Right kidney (tissue), 1 donor: ENCODE measurements at regions not wholly inside any gene's neighbourhood (a gene's known extent, or its start where the extent isn't known, plus 50 kb on each side); places are given as distances from the start of the nearest gene placed in this dataset.

Experiments
- DNase-seq: peaks from one replicate; pipeline ENCODE4 v3.0.0-alpha.2; 2016

GRCh38 chr2:226652983-226653765 is 146.4 kb downstream of the IRS1 start:
- no peak for DNase-seq

- no peak for DNase-seq
Measured at GRCh38 chr2:226652369-226652768, 147.3 kb downstream of the IRS1 start.

- DNase-seq = peak; percentile 63
Measured at GRCh38 chr2:226649871-226650660, 149.6 kb downstream of the IRS1 start.

- no peak for DNase-seq
Measured at GRCh38 chr2:226649201-226649600, 150.4 kb downstream of the IRS1 start.

GRCh38 chr2:226647621-226648518 is 151.8 kb downstream of the IRS1 start:
- no peak for DNase-seq

- no peak for DNase-seq
Measured at GRCh38 chr2:226644399-226644865, 155.2 kb downstream of the IRS1 start.

- DNase-seq = no peak
Measured at GRCh38 chr2:226643946-226644282, 155.7 kb downstream of the IRS1 start.

- no peak for DNase-seq
Measured at GRCh38 chr2:226643030-226643945, 156.3 kb downstream of the IRS1 start.

GRCh38 chr2:226641008-226641407 is 158.6 kb downstream of the IRS1 start:
- DNase-seq = no peak

GRCh38 chr2:226640501-226640900 is 159.1 kb downstream of the IRS1 start:
- no peak for DNase-seq

GRCh38 chr2:226639550-226639949 is 160.1 kb downstream of the IRS1 start:
- DNase-seq = no peak

- DNase-seq = no peak
Measured at GRCh38 chr2:226638576-226638975, 161.0 kb downstream of the IRS1 start.

- DNase-seq = no peak
Measured at GRCh38 chr2:226637383-226637782, 162.2 kb downstream of the IRS1 start.

- no peak for DNase-seq
Measured at GRCh38 chr2:226636586-226636985, 163.0 kb downstream of the IRS1 start.

- DNase-seq = no peak
Measured at GRCh38 chr2:226634943-226635604, 164.5 kb downstream of the IRS1 start.

GRCh38 chr2:226631671-226632070 is 167.9 kb downstream of the IRS1 start:
- DNase-seq = no peak

GRCh38 chr2:226631187-226631586 is 168.4 kb downstream of the IRS1 start:
- no peak for DNase-seq

- DNase-seq = no peak
Measured at GRCh38 chr2:226625946-226626345, 173.7 kb downstream of the IRS1 start.

GRCh38 chr2:226623587-226624368 is 175.8 kb downstream of the IRS1 start:
- no peak for DNase-seq

- no peak for DNase-seq
Measured at GRCh38 chr2:226622484-226622883, 177.1 kb downstream of the IRS1 start.
